ENCODE measurements at regions not wholly inside any gene's neighbourhood (a gene's known extent, or its start where the extent isn't known, plus 50 kb on each side); places are given as distances from the start of the nearest gene placed in this dataset.

DNA sequence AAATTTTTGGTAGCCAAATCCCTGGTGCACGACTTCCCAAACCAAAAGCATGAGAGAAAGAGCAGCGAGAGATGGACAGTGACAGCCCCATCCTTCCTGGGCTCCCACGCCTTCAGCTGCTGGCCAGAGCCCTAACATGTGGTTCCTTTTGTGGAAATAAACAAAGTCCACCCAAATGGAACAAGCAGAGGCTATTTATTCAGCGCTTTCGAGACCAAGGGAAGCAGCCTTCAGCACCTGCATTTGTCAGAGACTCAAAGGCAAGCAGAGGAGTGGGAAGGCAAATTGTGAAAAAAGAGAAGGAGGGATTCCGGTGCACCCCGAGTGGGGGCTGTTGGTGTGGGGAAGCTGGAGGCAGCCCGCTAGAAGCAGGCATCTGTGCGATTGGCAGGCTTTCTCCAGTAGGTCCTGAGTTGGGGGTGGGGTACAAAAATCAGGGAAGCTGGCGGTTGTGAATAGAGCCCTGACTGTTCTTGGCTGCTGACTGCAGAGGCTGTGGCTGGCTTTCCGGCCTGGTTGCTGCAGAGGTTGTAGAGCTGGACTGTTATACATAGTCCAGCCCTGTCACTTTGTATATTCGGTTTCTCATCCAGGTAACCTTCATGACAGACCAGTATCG lies 427.2 kb downstream of the OCA2 start:
- no peak for DNase-seq (ENCODE audit: low read depth)

DNA sequence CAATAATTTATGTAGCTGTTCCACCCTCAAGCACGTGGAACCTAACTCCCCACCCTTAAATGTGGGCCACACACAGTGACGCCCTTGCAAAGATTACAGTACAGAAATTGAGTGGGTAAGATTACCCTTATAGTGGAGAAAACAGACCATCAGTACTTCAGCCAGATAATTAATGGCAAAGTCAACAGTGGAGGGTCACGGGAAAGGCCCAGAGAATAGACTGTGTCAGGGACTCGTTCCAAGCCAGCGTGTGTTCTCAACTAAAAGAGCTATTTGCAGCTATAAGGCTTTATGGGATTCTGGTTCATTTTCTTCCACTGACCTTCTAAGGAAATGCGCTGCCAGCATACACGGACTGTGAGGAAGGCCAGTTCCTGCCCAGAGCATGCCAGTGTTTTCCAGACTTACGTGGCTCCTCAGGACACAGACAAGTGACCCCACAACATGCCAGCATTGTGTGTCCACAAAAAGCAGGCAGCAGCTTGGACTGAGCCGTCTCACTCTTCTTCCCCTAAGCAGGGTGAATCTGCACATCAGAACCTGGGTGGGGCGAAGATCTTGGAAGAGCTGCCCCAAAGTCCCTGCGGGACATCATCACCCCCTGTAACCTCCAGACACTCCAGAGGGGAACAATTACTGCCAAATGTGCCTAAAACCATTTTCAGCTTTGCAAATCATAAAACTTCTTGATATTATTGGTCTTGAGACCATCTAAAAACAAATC lies 428.5 kb downstream of the OCA2 start:
- DNase-seq (ENCODE audit: low read depth): no peak

DNA sequence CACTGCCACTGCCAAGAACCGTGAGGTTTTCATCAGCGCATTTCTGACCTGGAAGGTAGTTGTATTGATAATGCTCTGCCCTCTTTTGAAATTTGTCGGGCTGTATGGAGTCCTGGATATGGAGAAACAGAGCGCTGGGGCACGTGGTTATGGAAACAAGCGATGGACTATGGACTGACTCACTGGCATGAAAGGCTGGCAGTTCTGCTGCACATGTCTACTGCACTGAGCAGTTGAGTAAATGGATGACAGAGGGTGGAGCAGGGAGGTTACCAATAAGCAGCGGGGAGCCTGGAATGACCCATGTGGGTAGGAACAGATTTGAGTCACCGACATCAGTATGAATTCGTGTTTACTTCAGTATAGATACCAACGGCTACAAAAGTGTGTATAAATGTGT lies 429.5 kb downstream of the OCA2 start:
- no peak for DNase-seq (ENCODE audit: low read depth)

DNA sequence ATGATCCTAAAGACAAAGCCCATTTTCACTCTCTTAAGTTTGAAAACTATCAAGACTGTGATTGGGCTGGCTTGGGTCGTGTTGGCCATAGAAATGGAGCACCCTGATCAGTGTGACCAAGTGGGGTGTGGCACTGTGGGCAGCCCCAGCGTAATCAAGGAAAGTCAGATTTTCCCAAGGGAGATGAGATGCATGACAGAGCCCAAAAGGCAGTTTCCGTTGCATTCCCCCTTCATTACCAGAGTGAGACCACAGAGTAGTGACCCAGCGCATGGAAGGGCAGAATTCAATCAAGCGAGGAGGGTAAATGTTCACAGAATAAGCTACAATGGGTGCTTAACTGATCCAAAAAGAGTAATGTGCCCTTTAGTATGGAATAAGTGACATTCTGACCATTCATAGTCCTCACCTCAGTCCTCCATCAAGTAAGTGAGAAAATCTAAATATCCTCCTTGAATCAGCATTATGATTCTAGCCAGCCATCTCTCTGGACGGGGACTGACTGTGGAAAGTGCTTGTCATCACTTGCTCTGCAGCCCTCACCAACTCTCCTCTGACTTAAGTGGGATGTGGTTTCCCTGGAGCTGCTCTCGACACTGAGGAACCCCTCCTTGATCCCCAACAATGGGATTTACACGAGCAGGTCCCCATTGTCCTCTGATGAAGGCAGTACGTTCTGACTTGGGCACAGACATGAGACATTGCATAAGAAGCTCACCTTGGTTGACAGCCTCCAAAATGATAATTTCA lies 430.5 kb downstream of the OCA2 start:
- no peak for DNase-seq (ENCODE audit: low read depth)

DNA sequence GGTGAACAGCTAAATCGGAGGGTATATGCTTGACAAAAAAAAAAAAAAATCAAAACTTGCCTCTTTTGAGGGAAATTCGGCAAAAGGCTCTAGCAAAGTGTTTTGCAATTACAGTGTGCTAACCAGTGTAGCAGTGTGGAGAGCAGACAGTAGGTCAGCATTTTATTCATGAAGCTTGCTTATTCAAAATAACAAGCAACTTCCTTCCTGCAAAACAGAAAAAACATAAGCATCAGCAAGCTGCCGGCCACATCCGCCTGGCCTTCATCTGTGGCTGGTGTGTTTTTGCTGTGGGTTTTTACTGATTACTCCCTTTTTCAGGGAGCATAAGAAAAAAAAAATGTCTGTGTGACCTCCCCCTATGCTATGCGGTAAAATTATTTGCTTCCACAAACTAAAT lies 434.1 kb downstream of the OCA2 start:
- no peak for DNase-seq (ENCODE audit: low read depth)

DNA sequence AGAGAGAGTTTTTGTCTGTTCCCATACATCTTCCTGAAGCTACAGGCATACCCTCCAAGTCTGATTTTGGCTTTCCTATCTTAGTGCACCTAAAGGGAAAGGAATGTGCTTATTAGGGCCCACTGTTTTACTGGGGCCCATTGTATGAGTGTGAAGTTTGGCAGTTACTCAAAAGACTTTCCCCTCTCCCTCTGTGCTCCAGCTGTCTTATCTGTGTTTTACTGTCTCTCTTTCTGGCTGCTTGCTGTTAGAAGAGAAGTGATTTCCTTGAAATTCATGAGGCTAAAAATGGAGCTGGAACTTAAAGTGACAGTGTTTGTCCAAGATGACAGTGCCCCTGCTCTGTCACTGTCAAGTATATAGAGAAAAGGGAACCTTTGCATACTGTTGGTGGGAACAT lies 436.2 kb downstream of the OCA2 start:
- no peak for DNase-seq (ENCODE audit: low read depth)

DNA sequence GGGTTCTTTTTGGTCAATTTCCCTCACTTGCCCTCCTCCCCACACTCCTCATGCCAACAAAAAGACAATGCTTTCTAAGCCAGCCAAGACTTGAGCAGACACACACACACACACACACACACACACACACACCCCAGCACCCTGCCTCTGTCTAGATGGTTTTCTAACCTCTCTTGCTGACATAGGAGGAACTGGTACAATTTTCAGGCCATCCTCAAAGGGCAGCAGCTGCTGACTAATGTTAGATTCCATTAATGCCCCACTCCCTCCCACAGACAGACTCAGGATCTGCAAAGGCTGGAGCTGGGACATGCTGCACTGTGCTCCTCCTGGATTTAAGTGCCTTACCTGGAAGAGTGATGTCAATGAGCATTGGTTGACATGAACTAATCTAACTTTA lies 438.4 kb downstream of the OCA2 start:
- DNase-seq (ENCODE audit: low read depth): no peak

DNA sequence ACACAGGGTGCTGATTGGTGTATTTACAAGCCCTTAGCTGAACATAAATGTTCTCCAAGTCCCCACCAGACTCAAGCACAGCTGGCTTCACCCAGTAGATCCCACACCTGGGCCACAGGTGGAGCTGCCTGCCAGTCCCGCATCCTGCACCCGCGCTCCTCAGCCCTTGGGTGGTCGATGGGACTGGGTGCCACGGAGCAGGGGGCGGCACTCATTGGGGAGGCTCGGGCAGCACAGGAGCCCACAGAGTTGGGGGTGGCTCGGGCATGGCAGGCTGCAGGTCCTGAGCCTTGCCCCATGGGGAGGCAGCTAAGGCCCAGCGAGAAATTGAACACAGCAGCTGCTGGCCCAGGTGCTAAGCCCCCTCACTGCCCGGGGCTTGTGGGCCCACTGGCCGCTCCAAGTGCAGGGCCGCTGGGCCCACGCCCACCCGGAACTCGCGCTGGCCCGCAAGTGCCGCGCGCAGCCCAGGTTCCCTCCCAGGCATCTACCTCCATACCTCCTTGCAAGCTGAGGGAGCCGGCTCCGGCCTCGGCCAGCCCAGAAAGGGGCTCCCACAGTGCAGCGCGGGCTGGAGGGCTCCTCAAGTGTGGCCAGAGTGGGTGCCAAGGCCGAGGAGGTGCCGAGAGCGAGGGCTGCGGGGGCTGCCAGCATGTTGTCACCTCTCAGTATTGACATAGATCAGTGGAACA lies 442.7 kb downstream of the OCA2 start:
- DNase-seq (ENCODE audit: low read depth): no peak

DNA sequence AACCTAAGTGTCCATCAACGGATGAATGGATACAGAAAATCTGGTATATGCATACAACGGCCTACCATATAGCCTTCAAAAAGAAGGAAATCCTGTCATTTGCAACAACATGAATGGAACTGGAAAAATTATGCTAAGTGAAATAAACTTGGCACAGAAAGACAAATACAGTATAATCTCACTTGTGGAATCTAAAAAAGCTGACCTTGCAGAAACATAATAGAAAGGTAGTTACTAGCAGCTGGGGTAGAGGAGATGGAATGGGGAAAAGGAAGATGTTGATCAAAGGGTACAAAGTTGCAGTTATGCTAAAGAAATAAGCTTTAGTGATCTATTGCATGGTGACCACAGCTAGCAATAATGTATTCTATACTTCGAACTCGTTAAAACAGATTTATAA lies 444.1 kb downstream of the OCA2 start:
- no peak for DNase-seq (ENCODE audit: low read depth)

DNA sequence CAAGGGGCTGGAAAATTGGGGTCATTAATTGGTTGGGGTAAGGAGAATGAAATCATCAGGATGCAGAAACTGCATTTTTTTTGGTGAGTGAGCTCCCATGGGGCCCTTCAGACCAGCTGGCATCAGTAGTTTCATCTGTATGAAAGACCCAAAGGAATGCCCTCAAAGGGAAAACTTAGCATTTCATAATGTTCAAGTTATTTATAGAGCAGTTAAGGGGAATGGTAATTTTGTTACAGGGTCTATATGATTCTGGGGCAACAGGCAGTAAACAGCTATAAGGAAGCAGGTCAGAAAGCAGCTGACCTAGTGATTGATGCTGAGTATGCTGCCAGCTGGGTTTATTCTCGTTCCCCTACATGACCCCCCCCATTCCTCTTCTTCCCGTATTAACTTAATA lies 448.9 kb downstream of the OCA2 start:
- DNase-seq (ENCODE audit: low read depth): no peak

DNA sequence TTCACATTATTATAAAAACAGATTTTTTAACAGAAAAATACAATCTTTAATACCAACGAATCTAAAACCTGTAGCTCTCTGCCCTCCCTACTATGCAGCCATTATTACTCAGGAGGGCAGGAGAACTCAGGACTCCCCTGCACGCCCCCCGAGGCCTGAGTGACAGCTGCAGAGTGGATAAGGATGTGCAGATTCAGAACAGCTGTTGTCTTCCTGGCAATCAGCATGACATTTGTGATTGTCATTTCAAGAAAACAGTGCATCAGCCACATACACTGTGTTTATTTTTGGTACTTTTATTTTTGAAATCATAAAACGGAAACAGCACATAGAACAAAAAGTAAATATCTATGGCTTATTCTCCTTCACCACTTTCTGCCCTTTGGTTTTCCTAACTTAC lies 450.8 kb downstream of the OCA2 start:
- DNase-seq (ENCODE audit: low read depth): no peak

DNA sequence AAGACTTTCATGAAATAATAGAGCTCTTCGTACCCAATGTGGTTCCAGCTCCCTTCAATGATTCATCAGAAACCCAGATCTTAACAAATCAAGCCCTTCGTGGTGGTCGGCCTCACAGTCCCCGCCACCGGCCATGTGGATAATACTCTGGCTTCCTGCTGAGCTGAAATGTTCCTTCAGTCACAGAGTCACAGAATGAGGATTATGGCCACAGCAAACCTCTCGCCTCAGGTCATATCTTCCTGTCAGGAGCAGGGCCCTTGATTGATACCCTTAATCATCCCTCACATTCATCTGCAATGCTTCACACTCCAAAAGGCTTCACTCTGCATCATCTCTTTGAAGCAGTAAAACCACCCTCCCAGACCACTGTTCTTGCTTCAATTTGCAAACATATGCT lies 452.6 kb downstream of the OCA2 start:
- no peak for DNase-seq (ENCODE audit: low read depth)

DNA sequence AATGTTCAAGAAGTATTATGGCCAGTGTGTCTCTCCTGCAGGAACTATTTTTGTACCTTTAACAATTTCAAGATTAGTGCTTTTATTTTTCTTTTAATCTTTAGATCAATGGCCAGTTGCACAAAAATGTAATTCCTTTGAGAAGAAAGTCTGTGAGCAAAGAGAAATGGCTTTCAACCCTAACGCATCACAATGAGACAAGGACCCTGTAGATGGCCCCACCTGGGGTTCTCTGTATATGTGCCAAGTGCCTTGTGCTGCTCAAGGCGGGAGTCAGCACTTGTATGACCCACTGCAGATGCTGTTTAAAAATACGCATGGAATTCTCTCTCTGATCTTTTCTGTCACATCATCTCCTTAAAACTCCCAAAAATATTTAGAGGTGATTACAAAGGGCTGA lies 453.4 kb downstream of the OCA2 start:
- no peak for DNase-seq (ENCODE audit: low read depth)

DNA sequence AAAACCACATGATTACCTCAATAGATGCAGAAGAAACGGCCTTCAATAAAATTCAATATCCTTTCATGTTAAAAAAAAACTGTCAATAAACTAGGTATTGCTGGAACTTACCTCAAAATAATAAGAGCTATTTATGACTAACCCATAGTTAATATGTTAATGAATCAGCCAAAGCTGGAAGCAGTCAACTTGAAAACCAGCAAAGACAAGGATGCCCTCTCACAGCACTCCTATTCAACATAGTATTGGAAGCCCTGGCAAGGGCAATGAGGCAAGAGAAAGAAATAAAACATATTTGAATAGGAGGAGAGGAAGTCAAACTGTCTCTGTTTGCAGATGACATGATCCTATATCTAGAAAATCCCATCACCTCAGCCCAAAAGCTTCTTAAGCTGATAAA lies 456.1 kb downstream of the OCA2 start:
- no peak for DNase-seq (ENCODE audit: low read depth)

DNA sequence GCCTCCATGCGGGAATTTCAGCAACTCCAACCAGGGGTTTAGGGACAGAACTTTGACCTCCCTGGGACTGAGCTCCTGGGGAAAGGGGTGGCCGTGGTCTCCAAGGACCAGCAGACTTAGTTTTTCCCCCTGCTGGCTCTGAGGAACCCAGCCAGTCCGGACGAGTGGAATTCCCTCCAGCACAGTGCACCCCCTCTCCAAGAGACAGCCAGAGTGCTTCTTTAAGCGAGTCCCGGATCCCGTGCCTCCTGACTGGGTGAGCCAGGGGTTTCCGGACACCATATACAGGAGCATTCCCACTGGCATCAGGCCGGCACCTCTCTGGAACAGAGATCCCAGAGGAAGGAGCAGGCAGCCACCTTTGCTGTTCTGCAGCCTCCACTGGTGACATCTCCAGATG lies 459.5 kb downstream of the OCA2 start:
- DNase-seq (ENCODE audit: low read depth): no peak

DNA sequence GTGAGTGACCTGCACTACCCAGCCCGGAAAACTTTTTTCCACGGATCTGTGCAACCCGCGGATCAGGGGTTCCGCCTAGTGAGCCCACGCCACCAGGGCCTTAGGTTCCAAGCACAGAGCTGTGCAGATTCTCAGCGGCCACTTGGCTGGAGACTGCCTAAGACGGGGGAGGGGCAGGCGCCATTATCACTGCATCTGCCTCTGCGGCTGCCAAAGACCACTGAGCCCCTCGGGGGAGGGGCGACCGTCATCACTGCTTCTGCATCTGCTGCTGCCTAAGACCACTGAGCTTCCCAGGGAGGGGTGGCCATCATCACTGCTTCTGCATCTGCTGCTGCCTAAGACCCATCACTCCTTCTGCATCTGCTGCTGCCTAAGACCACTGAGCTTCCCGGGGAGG lies 460.2 kb downstream of the OCA2 start:
- no peak for DNase-seq (ENCODE audit: low read depth)

DNA sequence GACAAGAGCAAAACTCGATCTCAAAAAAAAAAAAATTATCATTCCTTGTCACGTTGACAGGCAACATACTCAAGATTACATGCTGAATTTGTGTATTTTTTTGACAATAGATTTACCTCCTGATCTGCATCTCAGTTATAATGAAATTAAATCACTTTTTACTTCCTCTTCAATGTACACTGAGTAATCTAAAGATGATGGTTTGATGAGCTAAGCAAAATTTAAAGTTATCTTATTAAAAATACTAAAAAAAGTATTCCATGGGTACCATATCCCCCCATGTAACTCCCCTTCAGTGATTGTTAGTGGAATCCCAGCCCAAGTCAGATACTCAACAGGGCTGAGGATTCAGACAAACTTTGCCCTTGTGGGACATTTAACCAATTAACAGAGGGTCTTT lies 463.2 kb downstream of the OCA2 start:
- DNase-seq (ENCODE audit: low read depth): no peak

DNA sequence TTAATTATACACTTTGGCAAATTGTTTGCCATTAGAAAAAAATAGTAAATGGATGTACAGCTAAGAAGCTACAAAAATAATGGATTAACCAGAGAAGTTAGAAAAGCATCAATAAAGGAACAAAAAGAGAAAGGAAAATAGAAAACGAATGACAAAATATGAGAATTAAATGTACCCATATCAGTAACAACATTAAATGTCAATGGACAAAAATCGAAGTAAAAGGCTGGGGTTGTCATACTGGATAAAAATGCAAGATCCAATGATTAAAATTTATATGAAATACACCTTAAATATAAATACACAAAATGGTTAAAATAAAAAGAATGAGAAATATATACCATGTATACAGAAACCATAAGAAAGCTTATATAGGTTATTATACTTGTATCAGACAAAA lies 470.6 kb downstream of the OCA2 start:
- no peak for DNase-seq (ENCODE audit: low read depth)

DNA sequence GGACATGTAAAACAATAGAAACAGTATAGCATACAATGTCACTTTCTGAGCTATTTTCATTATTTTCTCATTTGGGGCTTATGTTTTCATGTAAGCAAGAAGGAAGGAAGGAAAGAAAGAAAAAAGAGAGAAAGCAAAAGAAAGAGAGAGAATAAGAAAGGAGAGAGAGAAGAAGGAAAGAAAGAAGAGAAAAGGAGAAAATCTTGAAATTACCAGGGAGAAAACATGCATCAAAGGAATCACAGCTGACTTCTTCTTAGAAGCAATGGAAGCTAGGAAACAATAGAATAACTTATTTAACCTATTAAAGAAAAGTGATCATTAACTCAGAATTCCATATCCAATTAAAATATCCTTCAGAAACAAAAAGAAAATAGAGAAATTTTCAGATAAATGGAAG lies 471.5 kb downstream of the OCA2 start:
- DNase-seq (ENCODE audit: low read depth): no peak

DNA sequence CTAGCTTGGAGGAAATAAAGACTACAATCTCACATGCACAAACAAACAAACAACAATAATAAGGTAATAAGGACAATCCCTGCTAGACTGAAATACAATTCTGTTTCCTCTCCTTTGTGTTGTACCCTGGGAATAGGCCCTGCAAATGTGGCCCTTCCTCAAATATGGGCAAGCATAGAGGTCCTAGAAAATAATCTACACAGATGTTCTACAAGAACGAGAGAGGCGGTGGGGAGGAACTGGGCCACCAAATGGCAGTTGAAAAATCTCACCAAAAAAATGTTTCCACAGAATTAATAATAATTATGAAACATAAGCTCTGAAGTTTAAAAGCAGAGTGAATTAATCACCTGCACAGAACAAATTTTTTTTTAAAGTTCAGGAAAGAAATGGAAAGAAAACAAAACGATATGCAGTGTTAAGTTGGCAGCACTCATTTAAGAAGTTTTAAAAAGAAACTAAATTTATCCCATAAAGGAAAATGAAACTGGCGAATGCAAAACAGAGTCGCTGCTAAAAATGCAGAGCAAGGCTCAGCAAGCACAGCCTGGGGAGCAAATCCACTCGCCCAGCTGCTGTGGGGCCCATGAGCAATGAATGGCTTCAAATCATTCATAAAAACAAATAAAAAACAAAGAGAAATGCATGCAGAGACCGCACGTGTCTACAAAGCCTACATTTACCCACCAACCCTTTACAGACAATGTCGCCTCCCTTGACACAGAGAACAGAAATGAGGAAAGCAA lies 475.4 kb downstream of the OCA2 start:
- DNase-seq (ENCODE audit: low read depth): no peak

DNA sequence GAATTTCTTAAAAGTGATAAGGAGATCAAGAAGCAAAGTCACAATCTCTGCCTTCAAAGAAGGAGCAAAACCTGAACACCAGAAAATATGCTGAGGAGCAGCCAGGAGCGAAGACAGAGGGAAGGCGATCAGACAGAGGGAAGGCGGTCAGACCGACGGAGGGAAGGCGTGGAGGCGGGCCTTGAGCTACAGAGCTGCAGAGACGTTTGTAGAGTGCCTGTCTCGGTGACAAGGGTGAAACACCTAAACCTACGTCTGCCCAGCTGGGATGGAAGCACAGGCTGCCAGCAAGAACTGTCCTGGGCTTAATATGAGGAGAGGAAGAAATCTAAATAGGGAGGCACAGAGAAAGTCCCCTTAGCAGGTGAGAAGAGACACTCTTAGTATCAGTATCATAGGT lies 476.0 kb downstream of the OCA2 start:
- DNase-seq (ENCODE audit: low read depth): no peak

DNA sequence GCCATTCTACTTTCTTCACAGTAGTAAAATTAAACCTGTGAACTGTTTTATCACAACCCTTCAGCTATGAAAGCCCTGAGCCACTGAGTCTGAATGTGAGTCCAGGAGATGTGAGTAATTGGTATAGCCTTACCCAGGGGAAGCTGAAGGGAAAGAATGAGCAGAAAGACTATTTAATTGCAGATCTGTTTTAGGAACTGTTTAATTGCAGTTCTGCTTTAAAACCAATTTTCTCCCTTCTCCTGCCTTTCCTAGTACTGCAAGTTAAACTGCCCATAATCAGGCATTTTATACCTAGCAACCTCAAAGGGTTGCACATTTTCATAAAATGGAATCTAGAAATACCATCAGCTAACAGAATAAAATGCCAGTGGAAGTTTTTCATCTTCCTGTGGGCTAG lies 476.7 kb downstream of the OCA2 start:
- DNase-seq (ENCODE audit: low read depth): no peak

Measured in RPMI7951 (cell line).